Superior temporal gyrus (tissue), 1 donor: ENCODE measurements at regions not wholly inside any gene's neighbourhood (a gene's known extent, or its start where the extent isn't known, plus 50 kb on each side); places are given as distances from the start of the nearest gene placed in this dataset.

Experiments used
- DNase-seq: peaks from one replicate; pipeline ENCODE4 v3.0.0-alpha.2; 2016; ENCODE audit errors: extremely low spot score

DNA sequence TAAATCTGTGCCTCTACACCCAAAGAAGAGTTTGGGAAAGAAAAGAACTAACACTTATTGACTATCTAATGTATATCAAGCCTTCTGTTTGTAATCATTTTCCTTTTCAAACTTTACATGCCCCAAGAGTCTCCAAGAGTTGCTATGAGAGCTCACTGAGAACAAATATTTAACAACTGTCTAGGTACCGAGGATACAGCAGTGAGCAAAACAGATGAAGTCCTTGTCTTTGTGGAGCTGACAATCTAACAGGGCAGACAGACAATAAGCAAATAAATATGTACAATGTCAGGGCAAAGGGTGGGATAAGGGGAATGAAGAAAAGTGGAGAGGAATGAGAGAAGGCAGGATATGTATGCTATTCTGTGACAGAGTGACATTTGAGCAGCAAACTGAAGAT is 64.8 kb upstream of the KSR1 start:
- DNase-seq = no peak

DNA sequence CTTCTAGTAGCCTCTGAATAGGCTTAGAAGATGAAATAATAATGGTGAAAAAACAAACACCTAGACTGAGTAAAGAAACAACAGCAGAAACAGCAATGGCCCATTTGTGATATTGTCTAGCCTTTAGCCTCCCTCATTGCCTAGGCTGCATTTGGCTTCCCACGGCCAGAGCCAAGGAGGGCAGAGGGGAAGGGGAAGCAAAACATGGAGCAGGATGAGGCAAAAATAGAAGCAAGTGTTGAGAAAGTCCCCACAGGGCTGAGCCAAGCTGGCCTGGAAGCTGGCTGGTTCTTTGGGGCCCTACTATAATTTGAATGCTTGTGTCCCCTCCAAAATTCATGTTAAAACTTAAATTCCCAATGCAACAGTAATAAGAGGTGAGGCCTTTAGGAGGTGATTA is 60.2 kb upstream of the KSR1 start:
- no peak for DNase-seq

- no peak for DNase-seq
Measured at GRCh38 chr17:27396941-27397340, 59.3 kb upstream of the KSR1 start.

DNA sequence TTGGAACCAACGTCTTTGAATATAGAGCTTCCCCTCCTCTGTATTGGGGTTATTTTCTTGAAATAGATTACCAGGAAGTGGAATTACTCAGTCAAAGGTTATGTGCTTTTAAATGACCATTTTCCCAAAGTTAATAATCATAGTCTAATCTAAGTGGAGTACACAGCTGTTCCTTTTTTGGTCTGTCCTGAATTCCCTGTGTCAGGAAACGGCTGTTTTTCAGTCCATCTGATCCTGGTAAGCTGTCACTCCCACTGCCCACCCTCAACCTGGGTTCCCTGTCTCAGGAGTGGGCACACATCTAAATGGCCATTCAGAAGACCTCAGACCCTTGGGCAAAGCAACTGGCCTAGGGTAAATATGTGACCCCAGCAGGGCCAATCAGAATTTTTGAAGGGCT is 57.6 kb upstream of the KSR1 start:
- DNase-seq = no peak

- DNase-seq = no peak
Measured at GRCh38 chr17:27400991-27401390, 55.3 kb upstream of the KSR1 start.

- DNase-seq = no peak
Measured at GRCh38 chr17:27402943-27403342, 53.3 kb upstream of the KSR1 start.

DNA sequence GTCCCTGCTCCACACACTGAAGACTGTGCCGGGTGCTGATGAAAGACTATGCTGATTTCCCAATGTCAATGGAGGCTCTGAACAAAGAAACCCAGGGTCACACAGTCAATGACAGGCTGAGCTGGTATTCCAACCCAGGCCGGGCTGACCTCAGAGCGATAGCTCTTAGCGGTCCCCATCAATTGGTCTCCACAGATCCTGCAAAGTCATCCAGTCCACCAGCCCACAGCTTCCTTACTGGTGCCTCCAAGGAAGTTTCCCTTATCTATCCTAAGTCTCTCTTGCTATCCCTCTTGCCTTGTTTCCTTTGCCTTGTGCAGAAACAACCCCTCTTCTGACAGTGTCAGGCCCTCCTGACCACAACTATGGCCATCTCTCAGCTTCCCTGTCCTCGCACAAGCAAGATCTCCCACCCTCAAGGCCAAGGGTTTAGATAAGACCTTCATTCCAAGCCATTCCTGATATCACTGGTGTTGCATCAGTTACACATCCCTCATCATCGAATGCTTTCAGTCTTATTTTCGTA is 52.7 kb upstream of the KSR1 start:
- DNase-seq = no peak

- no peak for DNase-seq
Measured at GRCh38 chr17:27404676-27405075, 51.6 kb upstream of the KSR1 start.
